ENCODE measurements at regions not wholly inside any gene's neighbourhood (a gene's known extent, or its start where the extent isn't known, plus 50 kb on each side); places are given as distances from the start of the nearest gene placed in this dataset.

DNA sequence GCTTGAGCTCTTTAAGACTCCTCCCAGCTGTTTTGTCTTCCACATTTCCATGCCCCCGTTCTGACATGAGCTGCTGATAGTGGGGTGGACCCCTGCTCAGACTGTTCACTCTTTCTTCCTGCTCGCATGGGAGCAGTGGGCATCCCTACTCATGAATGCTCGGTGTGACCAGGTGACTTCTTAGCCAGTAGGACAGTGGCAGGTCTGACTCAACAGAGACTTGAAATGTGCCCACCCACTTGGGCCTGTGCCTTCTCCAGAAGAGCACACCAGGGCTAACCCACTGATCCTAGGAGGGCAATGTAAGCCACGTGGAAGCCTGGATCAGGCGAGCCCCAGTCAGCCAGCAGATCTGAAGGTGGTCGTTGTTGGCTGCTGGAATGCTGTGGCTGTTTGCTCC lies 582.0 kb downstream of the QKI start:
- intact Hi-C loops (cut with DNase I) = no loop called here

DNA sequence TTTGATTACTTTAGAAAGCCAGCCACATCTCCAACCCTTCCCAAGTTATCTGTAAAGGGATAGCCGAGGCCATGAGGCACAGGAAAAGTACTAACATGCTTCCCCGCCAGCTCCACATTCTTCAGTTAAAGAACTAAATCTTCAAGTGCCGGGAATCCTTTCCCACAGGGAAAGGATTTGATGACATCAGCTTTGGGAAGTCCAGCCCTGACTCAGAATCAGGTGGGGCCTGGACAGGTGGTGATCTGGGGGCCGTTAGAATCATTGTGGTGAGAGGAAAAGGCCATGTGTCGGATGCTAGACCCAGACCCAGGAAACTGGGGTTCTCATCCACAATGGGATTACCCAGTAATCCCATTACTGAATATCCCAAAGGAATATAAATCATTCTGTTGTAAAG lies 580.0 kb downstream of the QKI start:
- intact Hi-C loops (cut with DNase I) = no loop called here
- DNase-seq = no peak

More for the DNA sequence above, 582.0 kb downstream of the QKI start:
- no peak for DNase-seq

DNA sequence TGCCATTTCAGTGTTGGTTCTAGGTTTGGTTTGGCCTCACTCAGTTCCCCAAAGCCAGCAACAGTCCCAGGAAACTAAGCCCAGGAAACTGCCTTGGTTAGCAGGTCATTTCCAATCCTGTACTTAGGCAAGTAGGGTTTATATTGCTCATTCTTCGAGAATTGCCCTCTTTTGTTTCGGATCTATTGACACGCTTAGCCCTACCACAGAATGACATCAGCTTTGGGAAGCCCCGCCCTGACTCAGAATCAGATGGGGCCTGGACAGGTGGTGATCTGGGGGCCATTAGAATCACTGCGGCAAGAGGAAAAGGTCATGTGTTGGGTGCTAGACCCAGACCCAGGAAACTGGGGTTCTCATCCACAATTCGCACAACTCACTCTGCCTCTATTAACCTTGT lies 578.2 kb downstream of the QKI start:
- DNase-seq = no peak
- intact Hi-C loops (cut with DNase I) = no loop called here

DNA sequence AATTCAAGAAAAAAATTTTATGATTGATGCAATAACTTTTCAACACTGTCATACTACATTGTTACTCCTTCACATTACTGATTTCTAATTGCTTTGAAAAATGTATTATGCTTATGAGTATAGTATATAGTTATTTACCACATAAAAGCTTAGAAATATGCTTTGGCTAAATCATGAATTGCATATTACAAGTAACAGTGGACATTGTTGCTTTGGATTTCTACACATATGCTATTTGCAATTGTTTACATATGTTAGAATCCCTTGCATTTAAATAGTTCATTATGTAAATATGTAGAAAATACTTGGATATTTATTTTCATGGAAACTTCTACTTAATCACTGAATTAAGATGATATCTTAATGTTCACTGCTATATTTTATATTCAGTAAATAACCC lies 577.5 kb downstream of the QKI start:
- intact Hi-C loops (cut with DNase I) = no loop called here
- DNase-seq = no peak

DNA sequence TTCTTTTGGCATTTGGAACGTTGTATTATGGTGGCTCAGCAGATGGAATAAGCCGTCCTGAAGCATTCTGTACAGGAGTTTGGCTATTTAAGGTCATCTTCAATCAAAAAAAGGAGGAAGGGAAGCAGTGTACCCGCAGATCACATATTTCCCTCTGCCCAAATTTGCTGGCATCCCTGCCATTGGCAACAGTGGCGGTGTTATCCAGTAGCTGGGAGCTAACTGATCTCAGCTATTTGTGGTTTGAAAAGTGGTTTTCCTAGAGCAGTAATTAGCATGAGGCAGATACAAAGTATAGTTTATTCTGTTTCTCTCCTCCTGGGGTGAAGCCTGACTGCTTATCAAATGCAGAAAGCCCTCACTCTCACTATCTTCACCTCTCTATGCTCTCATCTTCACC lies 576.8 kb downstream of the QKI start:
- DNase-seq = no peak
- intact Hi-C loops (cut with DNase I) = no loop called here

DNA sequence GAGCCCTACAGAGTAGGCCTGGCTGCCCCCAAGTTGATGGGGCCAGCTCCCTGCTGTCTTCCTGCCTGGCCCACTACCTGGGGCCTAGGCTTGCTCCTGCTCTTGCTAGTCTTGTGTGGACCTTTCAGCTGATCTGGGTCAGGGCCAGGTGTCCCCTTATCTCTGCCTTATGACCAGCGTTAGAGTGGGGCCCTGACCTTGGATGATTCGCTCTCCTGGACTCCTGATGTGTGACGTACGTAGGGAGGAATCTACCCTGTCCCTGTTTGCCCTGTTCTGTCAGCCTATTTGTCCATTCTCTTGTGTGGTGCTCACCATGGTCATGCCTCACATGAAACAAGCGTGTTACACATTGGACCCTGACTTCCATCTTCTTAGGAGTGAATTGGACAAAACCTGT lies 571.8 kb downstream of the QKI start:
- intact Hi-C loops (cut with DNase I) = no loop called here
- peak in 1 of 10 donors; percentile 45 for DNase-seq

DNA sequence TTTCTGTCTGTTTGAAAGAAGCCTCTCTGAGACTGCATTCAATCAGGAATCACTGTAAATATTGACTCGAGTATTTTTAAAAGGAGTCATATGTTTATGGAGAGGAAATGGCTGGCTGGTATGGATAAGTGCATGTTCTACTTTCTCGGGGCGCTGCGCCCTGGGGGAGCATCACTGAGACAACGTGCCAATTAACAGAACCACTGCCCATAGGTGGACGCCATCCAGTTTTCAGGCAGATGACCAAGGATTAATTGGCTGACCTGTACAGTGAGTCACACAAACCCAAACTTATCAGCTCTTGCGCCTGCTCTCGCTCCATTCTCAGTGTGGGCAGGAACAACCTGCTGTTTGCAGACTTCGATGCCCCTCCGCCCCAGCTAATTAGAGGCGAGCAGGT lies 571.2 kb downstream of the QKI start:
- peak in 1 of 10 donors; percentile 59 for DNase-seq
- intact Hi-C loops (cut with DNase I) = no loop called here

DNA sequence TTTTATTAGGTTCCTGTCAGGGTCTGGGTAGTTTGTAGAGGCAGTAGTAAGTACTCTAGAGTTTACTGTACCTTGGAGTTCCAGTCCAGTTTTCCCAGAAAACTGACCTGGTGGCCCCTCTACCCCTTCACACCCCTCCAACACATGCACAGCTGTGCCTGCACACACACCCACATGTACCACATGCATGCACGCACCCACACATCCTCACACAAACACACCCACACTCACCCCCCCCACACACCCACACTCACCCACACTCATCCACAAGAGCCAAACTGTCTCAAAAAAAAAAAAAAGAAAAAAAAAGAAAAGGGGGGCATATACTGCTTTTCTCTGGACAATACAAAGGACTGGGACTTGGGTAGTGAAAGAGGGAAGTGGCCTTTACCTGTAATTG lies 570.5 kb downstream of the QKI start:
- no peak for DNase-seq
- intact Hi-C loops (cut with DNase I) = no loop called here

DNA sequence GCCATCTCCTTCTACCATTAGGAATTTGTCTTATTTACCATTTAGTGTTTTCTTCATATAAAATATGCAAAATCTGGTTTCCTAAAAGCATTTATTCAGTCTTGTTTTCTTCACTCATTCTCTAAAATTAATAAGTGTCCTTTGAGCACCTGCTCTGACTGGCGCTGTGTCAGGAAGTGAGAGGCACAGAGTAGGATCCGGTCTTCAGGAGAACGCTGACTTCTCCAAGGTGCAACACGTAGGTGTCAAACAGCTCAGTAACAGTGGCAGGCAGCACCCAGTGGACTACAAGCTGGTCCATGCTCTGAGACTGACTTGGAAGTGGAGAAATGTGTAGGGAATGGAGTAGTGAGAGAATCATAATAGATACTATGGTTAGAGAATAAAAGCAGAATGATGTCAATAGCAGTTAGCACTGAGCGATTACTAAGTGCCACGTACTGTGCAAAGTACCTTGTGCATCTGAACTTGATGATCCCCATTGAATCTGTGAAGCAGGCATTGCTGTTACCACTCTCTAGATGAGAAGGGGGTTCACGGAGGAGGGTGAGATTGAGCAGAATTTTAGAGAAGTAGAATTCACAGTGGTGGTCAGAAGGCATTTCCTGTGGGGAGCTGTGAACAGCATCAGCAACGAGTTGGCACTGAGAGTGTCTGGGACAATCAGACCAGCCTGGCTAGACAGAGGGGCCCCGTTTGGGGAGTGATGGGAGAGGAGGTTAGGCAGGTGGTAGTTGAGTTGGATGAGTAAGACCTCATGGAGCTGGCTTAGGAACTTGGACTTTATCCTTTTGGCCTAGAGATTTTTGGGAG lies 569.8 kb downstream of the QKI start:
- DNase-seq = no peak
- intact Hi-C loops (cut with DNase I) = no loop called here

DNA sequence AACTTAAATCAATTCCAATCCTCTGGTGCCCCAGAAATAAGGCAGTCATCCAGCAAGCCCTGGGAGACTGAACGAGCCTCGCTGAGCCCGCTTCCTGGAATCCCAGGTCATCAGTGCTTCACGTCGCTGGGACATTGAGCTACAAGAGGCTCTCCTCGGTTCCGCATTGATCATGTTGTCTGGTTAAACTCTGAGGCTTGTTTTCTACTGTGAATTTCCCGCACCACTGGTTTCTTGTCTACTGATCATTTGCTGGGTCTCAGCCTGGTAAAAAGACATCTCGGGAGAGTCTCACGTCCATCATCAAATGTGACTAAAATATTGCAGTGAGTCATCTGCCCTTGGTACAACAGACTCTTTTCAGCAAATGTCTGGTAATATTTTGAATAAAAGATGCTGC lies 569.2 kb downstream of the QKI start:
- intact Hi-C loops (cut with DNase I) = no loop called here

DNA sequence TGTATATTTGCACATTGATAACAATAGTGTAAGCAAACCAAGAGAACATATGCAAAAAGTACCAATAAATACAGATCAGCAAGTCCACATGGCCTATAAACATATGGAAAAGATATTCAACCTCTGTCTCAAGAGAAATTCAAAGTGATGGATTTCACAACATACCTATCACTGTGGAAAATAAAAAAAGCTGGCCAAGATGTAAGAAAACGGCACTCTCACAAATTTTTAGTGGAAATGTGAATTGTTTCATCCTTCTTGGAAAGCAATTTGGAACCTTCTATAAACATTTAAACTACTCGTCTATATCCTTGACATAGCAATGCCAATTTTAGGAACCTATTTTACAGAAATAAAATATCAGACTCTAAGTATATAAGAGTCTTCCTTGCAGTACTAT lies 559.8 kb downstream of the QKI start:
- DNase-seq = no peak
- intact Hi-C loops (cut with DNase I) = no loop called here

More for the DNA sequence above, 569.2 kb downstream of the QKI start:
- DNase-seq = peak in 3 of 10 donors; percentile 24 to 38 (median 28)

DNA sequence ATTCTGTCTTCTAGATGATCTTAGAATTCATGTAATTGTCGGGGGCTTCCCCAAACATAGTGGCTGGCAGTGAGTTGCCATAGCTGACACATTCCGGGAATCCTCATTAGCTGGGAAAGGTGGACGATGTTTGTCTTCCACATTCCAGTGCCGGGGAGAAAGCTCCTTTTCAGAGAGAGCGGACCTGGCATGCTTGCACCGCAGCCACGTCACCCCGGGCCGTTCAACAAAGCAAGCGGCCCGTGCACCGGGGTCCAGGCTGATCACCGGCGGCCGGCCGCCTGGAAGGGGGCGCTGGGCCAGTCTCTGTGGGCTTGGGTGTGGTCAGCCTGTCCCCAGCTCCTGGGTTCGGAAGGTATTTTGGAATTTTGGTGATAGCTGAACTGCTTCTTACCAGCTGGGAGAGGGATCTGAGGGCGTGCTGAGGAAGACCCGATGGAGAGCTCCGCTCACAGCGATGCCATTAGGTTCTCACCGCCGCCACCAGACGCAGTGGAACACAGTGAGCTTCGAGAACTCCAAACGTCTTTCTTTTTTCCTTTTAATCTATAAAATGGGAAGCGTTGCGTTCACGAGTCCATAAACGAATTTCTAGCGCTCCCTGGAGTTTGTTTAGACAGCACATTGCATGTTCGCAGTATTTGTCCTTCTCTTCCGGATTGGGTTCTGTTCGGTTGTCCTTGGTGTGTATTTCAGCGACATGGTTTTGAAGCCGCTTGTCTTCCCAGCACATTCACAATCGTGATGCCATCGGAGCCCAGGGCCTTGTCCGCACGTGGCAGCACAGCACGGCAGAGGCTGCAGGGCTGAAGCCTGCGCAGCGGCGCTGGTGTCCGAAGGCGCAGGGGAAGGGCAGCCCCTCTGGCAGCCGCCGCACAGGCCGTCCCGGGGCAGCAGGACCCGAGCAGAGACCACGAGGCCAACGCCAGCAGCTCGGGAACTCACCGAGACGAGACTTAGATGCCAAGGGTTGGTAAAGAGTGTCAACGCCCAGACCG lies 557.6 kb downstream of the QKI start:
- DNase-seq = peak in 1 of 10 donors; percentile 52

DNA sequence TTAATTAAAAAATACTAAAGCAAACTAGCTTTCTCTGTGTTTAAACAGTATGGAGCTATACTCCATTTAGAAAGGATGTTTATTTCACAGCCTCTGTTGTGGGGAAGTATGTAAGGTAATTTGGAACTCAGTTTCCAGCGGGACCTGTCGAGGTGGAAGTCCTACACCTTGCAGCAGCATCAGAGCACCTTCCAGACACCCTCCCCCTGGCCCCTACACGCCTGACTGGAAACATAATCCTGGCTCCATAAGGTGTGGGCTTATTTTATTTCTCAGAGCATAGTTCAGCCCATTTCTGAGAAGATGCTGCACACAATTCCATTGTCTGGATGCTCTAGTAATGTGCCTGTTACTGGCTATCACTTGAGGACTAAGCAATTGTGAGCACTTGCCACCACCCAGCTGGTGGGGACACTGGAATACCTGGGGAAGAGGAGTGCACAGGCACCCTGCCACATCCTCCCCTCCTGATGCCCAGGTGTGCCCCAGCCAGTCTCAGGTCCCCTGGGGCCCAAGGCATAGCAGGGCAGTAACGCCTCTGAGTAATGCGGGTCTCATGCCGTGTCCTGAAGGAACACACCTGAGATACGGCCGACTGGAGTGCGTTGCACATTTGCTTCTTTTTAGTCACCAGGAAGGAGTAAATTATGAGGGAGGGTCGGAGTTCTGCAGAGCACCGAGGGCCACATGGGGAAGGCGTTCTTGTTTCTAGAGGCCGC lies 556.5 kb downstream of the QKI start:
- intact Hi-C loops (cut with DNase I) = no loop called here
- peak in 1 of 10 donors; percentile 55 for DNase-seq

More for the DNA sequence above, 557.6 kb downstream of the QKI start:
- intact Hi-C loops (cut with DNase I) = no loop called here

DNA sequence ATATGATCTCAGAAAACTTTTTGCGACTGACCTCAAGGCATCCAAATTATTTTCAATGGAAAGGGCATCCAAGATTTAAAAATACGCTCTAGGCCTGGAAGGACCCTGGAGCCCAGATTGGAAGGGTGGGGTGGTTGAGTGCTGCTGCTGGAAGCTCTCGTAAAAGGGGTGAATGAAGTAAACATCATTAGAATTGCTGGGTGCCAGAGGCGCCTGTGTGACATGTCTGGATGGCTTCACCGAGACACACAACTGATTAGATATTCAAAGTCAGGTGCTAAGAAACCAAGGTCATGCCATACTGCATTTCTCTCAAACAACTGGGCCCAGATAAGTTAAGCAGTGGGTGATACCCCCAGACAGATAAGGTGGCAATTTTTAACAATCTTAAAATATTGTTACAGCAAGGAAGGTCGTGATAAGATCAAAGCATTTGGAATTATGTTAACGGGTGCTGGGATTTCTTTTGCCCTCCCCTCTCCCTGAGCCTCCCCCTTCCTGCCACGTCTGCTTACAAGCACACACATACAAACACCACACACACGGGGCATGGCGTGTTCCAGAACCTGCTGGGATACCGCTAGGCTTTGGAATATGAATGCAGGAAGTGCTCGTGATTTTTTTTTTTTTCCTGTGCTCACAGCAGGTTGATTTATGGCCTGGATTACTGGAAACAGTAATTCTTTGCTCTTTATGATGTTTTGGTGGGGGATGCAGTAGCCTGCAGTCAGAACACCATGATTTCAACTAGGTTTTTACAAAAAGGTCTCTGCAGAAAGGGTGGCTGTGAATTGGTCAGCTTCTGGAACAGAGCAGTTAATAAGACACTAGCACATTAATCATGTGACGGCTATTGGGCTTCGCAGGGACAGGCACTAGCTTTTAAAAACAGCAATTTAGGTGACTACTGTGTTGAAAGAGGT lies 551.2 kb downstream of the QKI start:
- no peak for DNase-seq
- intact Hi-C loops (cut with DNase I) = no loop called here

DNA sequence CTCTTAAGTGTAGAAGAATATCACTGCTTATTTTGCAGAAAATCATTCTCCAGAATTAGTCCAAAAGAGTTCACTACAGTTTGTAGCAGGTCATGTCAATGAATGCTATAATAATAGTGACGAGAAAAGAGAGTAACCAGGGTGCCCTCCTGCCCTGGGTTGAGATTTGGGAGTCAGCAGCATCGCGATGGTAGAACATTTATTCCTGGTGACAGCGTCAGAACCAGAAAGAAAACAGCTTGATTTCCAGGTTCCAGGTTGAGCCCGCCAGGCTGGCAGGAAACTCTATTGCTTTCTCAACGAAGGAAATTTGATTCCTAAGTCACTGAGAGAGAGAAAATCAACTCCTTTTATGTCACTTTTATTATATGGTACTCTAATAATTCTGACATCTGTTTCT lies 550.3 kb downstream of the QKI start:
- no peak for DNase-seq
- intact Hi-C loops (cut with DNase I) = no loop called here

DNA sequence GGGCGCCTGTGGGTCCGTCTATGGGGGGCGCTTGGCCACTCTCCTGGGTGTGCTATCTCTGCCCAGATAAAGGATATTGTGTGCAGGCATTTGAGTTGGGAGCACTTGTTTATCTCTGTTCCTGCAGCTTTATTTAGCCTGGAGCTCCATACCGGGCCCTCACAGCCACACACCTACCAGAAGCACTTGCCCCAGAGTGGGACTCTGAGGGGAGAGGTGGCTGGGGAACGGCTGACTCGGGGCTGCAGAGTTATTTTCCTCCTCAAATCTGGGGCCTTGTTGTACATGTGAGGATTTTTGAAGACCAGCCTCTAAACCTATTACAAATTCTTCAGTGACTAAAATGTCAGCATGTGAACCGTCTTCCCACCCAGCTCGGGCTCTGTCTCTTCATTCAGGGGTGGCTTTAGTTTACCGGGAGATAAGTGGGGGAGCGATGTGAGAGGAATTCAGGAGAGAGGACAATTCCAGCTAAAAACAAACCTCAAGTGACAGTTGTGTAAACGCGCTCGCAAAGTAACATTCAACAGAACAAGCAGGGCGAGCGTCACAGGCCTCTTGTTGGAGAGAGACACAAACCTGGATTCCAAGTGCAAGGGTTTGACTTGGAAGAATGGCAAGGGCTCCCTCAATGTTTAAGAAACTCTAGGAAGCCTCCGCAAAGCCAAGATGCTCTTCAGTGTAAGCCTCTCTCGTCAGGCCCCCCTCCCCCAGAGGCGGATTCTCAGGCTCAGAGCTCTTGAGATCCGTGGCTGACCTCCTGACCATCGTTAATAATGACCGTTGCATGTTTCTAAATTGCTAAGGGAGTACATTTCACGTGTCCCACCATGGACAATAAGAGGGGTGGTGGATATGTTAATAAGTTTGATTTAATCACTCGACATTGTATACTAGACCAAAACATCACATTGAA lies 548.9 kb downstream of the QKI start:
- intact Hi-C loops (cut with DNase I) = no loop called here
- DNase-seq = no peak

DNA sequence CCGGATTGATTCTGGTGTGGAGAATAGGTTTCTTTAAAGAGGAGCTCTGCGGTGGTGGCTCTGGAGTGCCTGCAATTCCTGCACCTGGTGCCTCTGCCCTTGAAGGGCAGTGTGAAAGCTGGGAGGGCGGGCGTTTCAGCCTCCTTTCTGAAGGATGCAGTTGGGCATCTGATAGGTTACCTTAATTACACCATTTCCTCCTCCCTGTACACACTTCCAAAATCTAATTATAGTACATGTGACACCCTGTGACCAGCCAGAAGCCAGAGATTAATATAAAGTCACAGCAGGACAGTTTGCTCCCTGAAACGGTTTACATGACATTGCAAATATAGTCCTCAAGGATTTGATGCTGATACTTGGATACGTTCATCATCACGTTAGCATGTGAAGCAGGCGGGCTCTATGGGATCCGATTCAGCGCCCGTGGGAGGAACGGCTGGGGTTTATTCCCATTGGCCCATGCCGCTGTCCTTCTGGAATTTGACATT lies 548.2 kb downstream of the QKI start:
- intact Hi-C loops (cut with DNase I) = no loop called here
- DNase-seq = no peak

DNA sequence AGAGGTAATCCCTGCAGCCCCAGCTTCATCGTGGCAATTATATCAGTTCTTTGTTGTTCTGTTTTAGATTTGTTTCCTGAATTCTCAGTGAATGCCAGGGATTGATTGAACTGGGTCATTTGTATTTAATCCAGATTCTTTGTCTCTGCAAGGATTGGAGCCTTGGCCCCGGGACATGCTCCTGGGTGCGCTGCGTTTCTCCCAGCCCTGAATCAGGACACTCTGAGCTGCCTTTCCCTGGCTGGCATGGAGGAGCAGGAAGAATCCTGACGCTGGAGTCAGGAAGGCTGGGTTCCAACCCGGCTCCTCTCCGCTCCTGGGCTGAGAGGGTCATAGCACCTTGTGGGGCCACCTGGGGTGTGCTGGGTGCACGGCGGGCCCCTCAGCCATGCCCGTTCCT lies 545.6 kb downstream of the QKI start:
- no peak for DNase-seq
- intact Hi-C loops (cut with DNase I) = no loop called here

Data from posterior cingulate gyrus (tissue), 11 donors.